Loucy (cell line): ENCODE measurements at regions not wholly inside any gene's neighbourhood (a gene's known extent, or its start where the extent isn't known, plus 50 kb on each side); places are given as distances from the start of the nearest gene placed in this dataset.

ENCODE experiments used
- H2AFZ ChIP-seq: fragments of 200-600 bp; sonication (generic); 2 replicates; pipeline ENCODE4 v1.6.0; 2016; ENCODE audit warnings: antibody characterized with exemption, mild to moderate bottlenecking, low read length, moderate library complexity
- H3F3A ChIP-seq: fragments of 200-600 bp; 2 replicates; pipeline ENCODE4 v1.6.0; 2016; ENCODE audit warnings: antibody characterized with exemption, low read depth, mild to moderate bottlenecking
- H3K27me3 ChIP-seq: fragments of 200-600 bp; sonication (generic); 2 replicates; pipeline ENCODE4 v1.6.1; 2014; ENCODE audit warnings: low read length, mild to moderate bottlenecking; ENCODE audit not compliant: insufficient read depth, poor library complexity, severe bottlenecking
- H3K36me3 ChIP-seq: fragments of 200-600 bp; sonication (generic); 2 replicates; pipeline ENCODE4 v1.6.1; 2016; ENCODE audit warnings: low read length; ENCODE audit not compliant: insufficient read depth
- H3K4me1 ChIP-seq: fragments of 200-600 bp; sonication (generic); 2 replicates; pipeline ENCODE4 v1.5.1; 2014; ENCODE audit warnings: low read length, mild to moderate bottlenecking; ENCODE audit not compliant: insufficient read depth, poor library complexity, severe bottlenecking
- H3K4me2 ChIP-seq: fragments of 200-600 bp; sonication (generic); 2 replicates; pipeline ENCODE4 v1.6.0; 2014; ENCODE audit warnings: antibody characterized with exemption, low read length, low read depth, mild to moderate bottlenecking; ENCODE audit not compliant: poor library complexity, severe bottlenecking
- H3K4me3 ChIP-seq: fragments of 200-600 bp; sonication (generic); 2 replicates; pipeline ENCODE4 v1.5.1; 2014; ENCODE audit warnings: low read length, mild to moderate bottlenecking, mixed read lengths; ENCODE audit not compliant: poor library complexity, severe bottlenecking
- H3K79me2 ChIP-seq: fragments of 200-600 bp; sonication (generic); 2 replicates; pipeline ENCODE4 v1.6.1; 2014; ENCODE audit warnings: low read length; ENCODE audit not compliant: insufficient read depth
- H3K9ac ChIP-seq: fragments of 200-600 bp; sonication (generic); 2 replicates; pipeline ENCODE4 v1.6.0; 2014; ENCODE audit warnings: mild to moderate bottlenecking, low read depth, low read length, moderate library complexity; ENCODE audit not compliant: poor library complexity, severe bottlenecking
- H3K9me2 ChIP-seq: fragments of 200-600 bp; sonication (generic); replicated peaks from 2 replicates; pipeline ENCODE4 v1.6.1; 2016; ENCODE audit warnings: low read depth, low read length, mixed read lengths
- H3K9me3 ChIP-seq: fragments of 200-600 bp; sonication (generic); 2 replicates; pipeline ENCODE4 v1.6.1; 2014; ENCODE audit warnings: mild to moderate bottlenecking, antibody characterized with exemption, low read length, low read depth; ENCODE audit not compliant: insufficient read depth
- H4K20me1 ChIP-seq: fragments of 200-600 bp; sonication (generic); 2 replicates; pipeline ENCODE4 v1.6.0; 2014; ENCODE audit warnings: antibody characterized with exemption, low read length, mild to moderate bottlenecking; ENCODE audit not compliant: insufficient read depth, poor library complexity, severe bottlenecking
- EZH2phosphoT487 ChIP-seq: fragments of 200-600 bp; IDR thresholded peaks from 2 replicates; pipeline ENCODE4 v1.6.1; 2018; ENCODE audit warnings: antibody characterized with exemption, mild to moderate bottlenecking, moderate library complexity, borderline replicate concordance
- TF ChIP-seq, protein P1 (sequence below): fragments of 200-600 bp; sonication (generic); conservative IDR thresholded peaks from 2 replicates; pipeline ENCODE4 v1.5.1; 2014; ENCODE audit warnings: mild to moderate bottlenecking, antibody characterized with exemption, low read length

DNA sequence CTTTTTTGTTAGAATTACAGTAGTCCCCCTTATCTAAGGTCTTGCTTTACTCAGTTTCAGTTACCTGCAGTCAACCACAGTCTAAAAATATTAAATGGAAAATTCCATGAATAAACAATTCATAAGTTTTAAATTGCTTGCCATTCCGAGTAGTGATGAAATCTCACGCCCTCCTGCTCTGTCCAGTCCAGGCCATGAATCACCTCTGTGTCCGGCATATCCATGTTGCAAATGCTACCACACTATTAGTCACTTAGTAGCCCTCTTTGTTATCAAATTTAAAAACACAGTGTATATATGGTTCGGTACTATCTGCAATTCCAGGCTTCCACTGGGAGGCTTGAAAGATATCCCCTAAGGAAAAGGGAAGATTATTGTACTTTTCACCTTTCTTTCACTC lies 164.6 kb upstream of the FAM83B start:
- no peaks in the 10 kb centered on the region for H3K79me2 ChIP-seq
- no peaks in the 10 kb centered on the region for H3K27me3 ChIP-seq
- H3K4me2 ChIP-seq = no peak overlapping the region
- TF ChIP-seq, protein P1, sequence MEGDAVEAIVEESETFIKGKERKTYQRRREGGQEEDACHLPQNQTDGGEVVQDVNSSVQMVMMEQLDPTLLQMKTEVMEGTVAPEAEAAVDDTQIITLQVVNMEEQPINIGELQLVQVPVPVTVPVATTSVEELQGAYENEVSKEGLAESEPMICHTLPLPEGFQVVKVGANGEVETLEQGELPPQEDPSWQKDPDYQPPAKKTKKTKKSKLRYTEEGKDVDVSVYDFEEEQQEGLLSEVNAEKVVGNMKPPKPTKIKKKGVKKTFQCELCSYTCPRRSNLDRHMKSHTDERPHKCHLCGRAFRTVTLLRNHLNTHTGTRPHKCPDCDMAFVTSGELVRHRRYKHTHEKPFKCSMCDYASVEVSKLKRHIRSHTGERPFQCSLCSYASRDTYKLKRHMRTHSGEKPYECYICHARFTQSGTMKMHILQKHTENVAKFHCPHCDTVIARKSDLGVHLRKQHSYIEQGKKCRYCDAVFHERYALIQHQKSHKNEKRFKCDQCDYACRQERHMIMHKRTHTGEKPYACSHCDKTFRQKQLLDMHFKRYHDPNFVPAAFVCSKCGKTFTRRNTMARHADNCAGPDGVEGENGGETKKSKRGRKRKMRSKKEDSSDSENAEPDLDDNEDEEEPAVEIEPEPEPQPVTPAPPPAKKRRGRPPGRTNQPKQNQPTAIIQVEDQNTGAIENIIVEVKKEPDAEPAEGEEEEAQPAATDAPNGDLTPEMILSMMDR = no peak
- TF ChIP-seq EZH2phosphoT487 = no peak
- H3K9me3 ChIP-seq = no peaks in the 10 kb centered on the region
- H4K20me1 ChIP-seq = no peaks in the 10 kb centered on the region
- H2AFZ ChIP-seq = no peak overlapping the region
- H3K4me3 ChIP-seq = no peak overlapping the region
- H3K9me2 ChIP-seq = 0 out of 2 replicates have a peak, but pooled peaks cover 3% of the 10 kb centered on the region
- no peaks in the 10 kb centered on the region for H3K4me1 ChIP-seq
- no peak overlapping the region for H3K9ac ChIP-seq
- no peaks in the 10 kb centered on the region for H3K36me3 ChIP-seq
- H3F3A ChIP-seq = no peaks in the 10 kb centered on the region

DNA sequence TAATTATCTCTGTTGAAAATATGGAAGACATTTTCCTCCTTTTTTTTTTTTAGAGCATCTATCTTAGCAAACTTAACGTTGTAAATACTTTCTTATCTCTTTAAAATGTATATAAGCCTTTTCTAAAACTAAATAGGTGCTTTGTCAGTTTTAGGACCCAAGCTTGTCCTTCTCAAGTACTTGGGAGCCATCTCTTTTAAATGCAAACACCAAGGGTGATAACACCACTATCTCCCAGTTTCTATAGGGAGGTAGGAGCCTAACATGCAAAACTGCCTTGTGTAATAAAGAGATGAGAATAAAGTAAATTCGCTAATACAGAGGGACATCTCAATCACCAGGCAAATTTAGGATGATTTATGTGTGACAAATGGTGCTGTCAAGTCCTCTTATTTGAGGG lies 157.0 kb upstream of the FAM83B start:
- Histone ChIP-seq H3K9me2 (no peaks in the 10 kb centered on the region), H3K4me1 (no peaks in the 10 kb centered on the region), H3K4me3 (no peak overlapping the region), H3K9ac (no peak overlapping the region), H3K79me2 (no peaks in the 10 kb centered on the region), H3K27me3 (no peaks in the 10 kb centered on the region), H2AFZ (no peak overlapping the region), H3K9me3 (no peaks in the 10 kb centered on the region), H3K36me3 (no peaks in the 10 kb centered on the region), H3F3A (no peaks in the 10 kb centered on the region), H3K4me2 (no peak overlapping the region), H4K20me1 (no peaks in the 10 kb centered on the region)
- TF ChIP-seq, protein P1 = no peak
- TF ChIP-seq EZH2phosphoT487 = no peak

DNA sequence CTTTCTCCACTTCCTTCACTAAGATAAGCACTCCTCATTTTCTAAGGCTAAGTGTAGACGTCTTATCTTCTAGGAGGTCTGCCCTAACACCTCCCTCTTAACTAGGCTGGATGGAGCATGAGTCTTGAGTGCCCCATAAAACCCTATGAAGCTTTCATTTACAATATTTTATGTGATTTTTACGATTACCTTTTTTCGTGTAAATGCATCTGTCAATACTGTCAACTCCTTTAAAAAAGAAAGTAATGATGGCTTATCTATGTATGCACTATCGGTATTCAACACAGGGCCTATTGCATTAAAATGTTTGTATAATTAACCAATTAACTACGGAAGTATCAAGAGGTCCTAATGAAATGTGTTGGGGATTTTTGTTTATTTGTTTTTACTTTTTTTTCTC lies 156.0 kb upstream of the FAM83B start:
- TF ChIP-seq EZH2phosphoT487 = no peak
- TF ChIP-seq, protein P1 = no peak
- Histone ChIP-seq H3K4me3 (no peak overlapping the region), H3K4me1 (no peaks in the 10 kb centered on the region), H3K9me3 (no peaks in the 10 kb centered on the region), H3K9me2 (no peaks in the 10 kb centered on the region), H3K9ac (no peak overlapping the region), H3K27me3 (no peaks in the 10 kb centered on the region), H3F3A (no peaks in the 10 kb centered on the region), H2AFZ (no peak overlapping the region), H3K4me2 (no peak overlapping the region), H4K20me1 (no peaks in the 10 kb centered on the region), H3K79me2 (no peaks in the 10 kb centered on the region), H3K36me3 (no peaks in the 10 kb centered on the region)
